HepG2 (cell line): ENCODE measurements at regions not wholly inside any gene's neighbourhood (a gene's known extent, or its start where the extent isn't known, plus 50 kb on each side); places are given as distances from the start of the nearest gene placed in this dataset.

Experiments used
- ATAC-seq: fragments of 200-7000 bp; cut with Tn5 transposase; 3 replicates; pipeline ENCODE4 v1.9.1; 2020; ENCODE audit warnings: mild to moderate bottlenecking, moderate library complexity
- BruUV-seq: library from RNA; stranded (reverse); fragments of 400-500 nt; replicated peaks from 2 replicates; lab custom pipeline; 2021; lab: Mats Ljungman, UMichigan
- CTCF ChIA-PET: fragments of 300-600 bp; formaldehyde crosslinking; extraction: SDS; loops from one replicate; lab custom pipeline; 2021; ENCODE audit warnings: low total read pairs, inconsistent platforms, low intra/inter-chr PET ratio; lab: Yijun Ruan, JAX
- POLR2A ChIA-PET: fragments of 350-600 bp; sonication (Branson Sonifier 250); formaldehyde crosslinking; loops from one replicate; lab custom pipeline; 2020; ENCODE audit warnings: antibody characterized with exemption, inconsistent platforms; lab: Yijun Ruan, JAX
- DNase-seq: peaks from one replicate; pipeline ENCODE4 v3.0.0-alpha.2; 2015; ENCODE audit warnings: low spot score
- FAIRE-seq: peaks from 3 replicates; lab custom pipeline; 2011; peaks lifted over from hg19 to GRCh38; lab: Jason Lieb, UNC
- H2AFZ ChIP-seq: one replicate; pipeline ENCODE4 v1.6.1; 2011; ENCODE audit warnings: low read length, inconsistent platforms
- H3K27ac ChIP-seq: fragments of 300-600 bp; 3 replicates; pipeline ENCODE4 v1.8.0; 2011; ENCODE audit warnings: mixed run types, mild to moderate bottlenecking, mixed read lengths, low read length, inconsistent platforms; ENCODE audit not compliant: insufficient read depth; ENCODE audit errors: extremely low read length
- H3K27me3 ChIP-seq, 2 experiments: fragments of 200-600 bp in 1 of 2; 2 replicates in 1 of 2; 3 replicates in 1 of 2; pipeline versions ENCODE4 v1.6.0 to v1.8.0; 2011; ENCODE audit warnings: low read length in 2 of 2, mild to moderate bottlenecking in 2 of 2, moderate library complexity in 2 of 2, inconsistent platforms in 1 of 2; ENCODE audit not compliant: insufficient read depth in 2 of 2, control insufficient read depth in 1 of 2
- H3K36me3 ChIP-seq, 2 experiments: fragments of 200-600 bp in 1 of 2; replicated peaks in 1 of 2; 2 replicates in 1 of 2; 3 replicates in 1 of 2; pipeline versions ENCODE4 v1.5.1 to v1.8.0; 2011; ENCODE audit warnings: low read length in 2 of 2, inconsistent platforms in 1 of 2; ENCODE audit not compliant: insufficient read depth in 2 of 2, control insufficient read depth in 1 of 2
- H3K4me1 ChIP-seq: 2 replicates; pipeline ENCODE4 v1.5.1; 2012; ENCODE audit warnings: low read length, inconsistent platforms; ENCODE audit not compliant: insufficient read depth
- H3K4me2 ChIP-seq: 2 replicates; pipeline ENCODE4 v1.6.0; 2011; ENCODE audit warnings: low read depth, low read length, inconsistent platforms
- H3K4me3 ChIP-seq, 3 experiments: fragments of 200-600 bp in 1 of 3; sonication (generic), shearing (Covaris generic) in 1 of 3; replicated peaks in 1 of 3; 2 replicates each; pipeline ENCODE4 v1.5.1; 2011 to 2016; ENCODE audit warnings: low read length in 3 of 3, inconsistent platforms in 2 of 3, low read depth in 2 of 3, mild to moderate bottlenecking in 2 of 3, control low read depth in 1 of 3, mixed read lengths in 1 of 3; ENCODE audit not compliant: insufficient read depth in 1 of 3
- H3K79me2 ChIP-seq: one replicate; pipeline ENCODE4 v1.6.1; 2011; ENCODE audit warnings: low read length, inconsistent platforms; ENCODE audit not compliant: insufficient read depth
- H3K9ac ChIP-seq: 2 replicates; pipeline ENCODE4 v1.6.0; 2011; ENCODE audit warnings: mild to moderate bottlenecking, low read depth, low read length, inconsistent platforms; ENCODE audit not compliant: insufficient read depth
- H3K9me3 ChIP-seq: 2 replicates; pipeline ENCODE4 v1.5.1; 2012; ENCODE audit warnings: mild to moderate bottlenecking, low read length
- H4K20me1 ChIP-seq: 2 replicates; pipeline ENCODE4 v1.6.0; 2011; ENCODE audit warnings: inconsistent platforms, mild to moderate bottlenecking, low read length, moderate library complexity; ENCODE audit not compliant: insufficient read depth
- DMAP1 ChIP-seq: IDR thresholded peaks from 2 replicates; pipeline ENCODE4 v1.6.1; 2016
- KDM3A ChIP-seq: IDR thresholded peaks from 2 replicates; pipeline ENCODE4 v1.6.1; 2018; ENCODE audit warnings: low read depth, missing compliant biosample characterization
- ZKSCAN5 ChIP-seq: sonication (generic); formaldehyde crosslinking; IDR thresholded peaks from 2 replicates; pipeline ENCODE4 v1.5.1; 2020; ENCODE audit warnings: mild to moderate bottlenecking, missing genetic modification reagents
- ZSCAN21 ChIP-seq: sonication (generic); formaldehyde crosslinking; IDR thresholded peaks from 2 replicates; pipeline ENCODE4 v1.8.0; 2022; ENCODE audit warnings: mild to moderate bottlenecking, missing genetic modification reagents, moderate library complexity, borderline replicate concordance
- WGBS: methylation state at CpG from one replicate; pipeline ENCODE4 v1.1.6; 2017; ENCODE audit warnings: low lambda C conversion rate; 5-methylcytosine and 5-hydroxymethylcytosine counted together
- in situ Hi-C: cut with HindIII; loops from 2 replicates; pipeline ENCODE4 v1.10.0; 2017; ENCODE audit warnings: low pct_unique_long_range_greater_than_20kb; ENCODE audit not compliant: extremely low pct_ligation_motif_present
- intact Hi-C: fragments of 100-400 bp; cut with micrococcal nuclease; formaldehyde crosslinking; loops from one replicate; pipeline ENCODE4 v1.10.0; 2022; ENCODE audit not compliant: unreplicated experiment
- TF ChIP-seq, protein P1 (sequence below): sonication (generic); formaldehyde crosslinking; IDR thresholded peaks from 2 replicates; pipeline ENCODE4 v1.8.1; 2023; ENCODE audit warnings: mild to moderate bottlenecking, missing genetic modification reagents
- TF ChIP-seq, protein P2 (sequence below): sonication (generic); formaldehyde crosslinking; IDR thresholded peaks from 2 replicates; pipeline ENCODE4 v1.5.0; 2020; ENCODE audit warnings: missing genetic modification reagents
- TF ChIP-seq, protein P3 (sequence below): sonication (generic); formaldehyde crosslinking; IDR thresholded peaks from 2 replicates; pipeline ENCODE4 v1.9.0; 2021; ENCODE audit warnings: missing genetic modification reagents, borderline replicate concordance
- TF ChIP-seq, protein P4 (sequence below): sonication (generic); formaldehyde crosslinking; IDR thresholded peaks from 2 replicates; pipeline ENCODE4 v1.9.0; 2021; ENCODE audit warnings: missing genetic modification reagents, mild to moderate bottlenecking, borderline replicate concordance

DNA sequence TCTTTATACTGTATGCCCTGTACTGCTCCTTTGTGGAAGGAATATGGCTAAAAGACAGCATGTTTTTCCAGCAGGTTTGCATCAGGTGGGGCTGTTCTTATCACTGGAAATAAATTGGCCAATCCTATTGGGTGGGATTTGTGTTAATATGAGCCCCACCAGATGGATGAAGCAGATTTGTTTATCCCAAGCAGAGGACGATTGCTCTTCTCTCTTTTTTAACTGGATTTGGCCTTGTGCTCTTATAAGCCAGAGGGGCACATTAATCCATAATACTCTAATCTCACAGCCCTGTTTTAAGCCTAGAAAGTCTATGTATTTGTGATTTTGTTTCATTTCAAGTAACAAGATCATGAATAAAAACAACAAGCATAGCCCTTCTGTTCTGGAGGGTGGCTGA lies 240.1 kb upstream of the ADARB2 start:
- no TSS peak for BruUV-seq
- FAIRE-seq, result no peak
- Histone ChIP-seq H4K20me1 (no peaks in the 10 kb centered on the region), H3K79me2 (no peaks in the 10 kb centered on the region), H3K9me3 (peaks cover 7% of the 10 kb centered on the region; the same call in 1 of the 2 replicates), H3K9ac (no peak overlapping the region), H3K36me3 (no peaks in the 10 kb centered on the region), H3K4me1 (no peaks in the 10 kb centered on the region), H3K27me3 (no peaks in the 10 kb centered on the region), H3K4me2 (no peak overlapping the region), H3K27ac (no peak overlapping the region), H2AFZ (no peak overlapping the region), H3K4me3 (no peak overlapping the region)
- ATAC-seq, result no peak
- TF ChIP-seq, protein P1, sequence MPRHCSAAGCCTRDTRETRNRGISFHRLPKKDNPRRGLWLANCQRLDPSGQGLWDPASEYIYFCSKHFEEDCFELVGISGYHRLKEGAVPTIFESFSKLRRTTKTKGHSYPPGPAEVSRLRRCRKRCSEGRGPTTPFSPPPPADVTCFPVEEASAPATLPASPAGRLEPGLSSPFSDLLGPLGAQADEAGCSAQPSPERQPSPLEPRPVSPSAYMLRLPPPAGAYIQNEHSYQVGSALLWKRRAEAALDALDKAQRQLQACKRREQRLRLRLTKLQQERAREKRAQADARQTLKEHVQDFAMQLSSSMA (CRISPR knock-in tag), result no peak
- no peak for TF ChIP-seq ZSCAN21 (CRISPR knock-in tag)
- TF ChIP-seq ZKSCAN5 (CRISPR knock-in tag), result no peak
- TF ChIP-seq, protein P2, sequence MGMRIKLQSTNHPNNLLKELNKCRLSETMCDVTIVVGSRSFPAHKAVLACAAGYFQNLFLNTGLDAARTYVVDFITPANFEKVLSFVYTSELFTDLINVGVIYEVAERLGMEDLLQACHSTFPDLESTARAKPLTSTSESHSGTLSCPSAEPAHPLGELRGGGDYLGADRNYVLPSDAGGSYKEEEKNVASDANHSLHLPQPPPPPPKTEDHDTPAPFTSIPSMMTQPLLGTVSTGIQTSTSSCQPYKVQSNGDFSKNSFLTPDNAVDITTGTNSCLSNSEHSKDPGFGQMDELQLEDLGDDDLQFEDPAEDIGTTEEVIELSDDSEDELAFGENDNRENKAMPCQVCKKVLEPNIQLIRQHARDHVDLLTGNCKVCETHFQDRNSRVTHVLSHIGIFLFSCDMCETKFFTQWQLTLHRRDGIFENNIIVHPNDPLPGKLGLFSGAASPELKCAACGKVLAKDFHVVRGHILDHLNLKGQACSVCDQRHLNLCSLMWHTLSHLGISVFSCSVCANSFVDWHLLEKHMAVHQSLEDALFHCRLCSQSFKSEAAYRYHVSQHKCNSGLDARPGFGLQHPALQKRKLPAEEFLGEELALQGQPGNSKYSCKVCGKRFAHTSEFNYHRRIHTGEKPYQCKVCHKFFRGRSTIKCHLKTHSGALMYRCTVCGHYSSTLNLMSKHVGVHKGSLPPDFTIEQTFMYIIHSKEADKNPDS (CRISPR knock-in tag), result no peak
- no peak for TF ChIP-seq DMAP1
- TF ChIP-seq KDM3A, result no peak
- TF ChIP-seq, protein P3, sequence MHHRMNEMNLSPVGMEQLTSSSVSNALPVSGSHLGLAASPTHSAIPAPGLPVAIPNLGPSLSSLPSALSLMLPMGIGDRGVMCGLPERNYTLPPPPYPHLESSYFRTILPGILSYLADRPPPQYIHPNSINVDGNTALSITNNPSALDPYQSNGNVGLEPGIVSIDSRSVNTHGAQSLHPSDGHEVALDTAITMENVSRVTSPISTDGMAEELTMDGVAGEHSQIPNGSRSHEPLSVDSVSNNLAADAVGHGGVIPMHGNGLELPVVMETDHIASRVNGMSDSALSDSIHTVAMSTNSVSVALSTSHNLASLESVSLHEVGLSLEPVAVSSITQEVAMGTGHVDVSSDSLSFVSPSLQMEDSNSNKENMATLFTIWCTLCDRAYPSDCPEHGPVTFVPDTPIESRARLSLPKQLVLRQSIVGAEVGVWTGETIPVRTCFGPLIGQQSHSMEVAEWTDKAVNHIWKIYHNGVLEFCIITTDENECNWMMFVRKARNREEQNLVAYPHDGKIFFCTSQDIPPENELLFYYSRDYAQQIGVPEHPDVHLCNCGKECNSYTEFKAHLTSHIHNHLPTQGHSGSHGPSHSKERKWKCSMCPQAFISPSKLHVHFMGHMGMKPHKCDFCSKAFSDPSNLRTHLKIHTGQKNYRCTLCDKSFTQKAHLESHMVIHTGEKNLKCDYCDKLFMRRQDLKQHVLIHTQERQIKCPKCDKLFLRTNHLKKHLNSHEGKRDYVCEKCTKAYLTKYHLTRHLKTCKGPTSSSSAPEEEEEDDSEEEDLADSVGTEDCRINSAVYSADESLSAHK (CRISPR knock-in tag), result no peak
- TF ChIP-seq, protein P4, sequence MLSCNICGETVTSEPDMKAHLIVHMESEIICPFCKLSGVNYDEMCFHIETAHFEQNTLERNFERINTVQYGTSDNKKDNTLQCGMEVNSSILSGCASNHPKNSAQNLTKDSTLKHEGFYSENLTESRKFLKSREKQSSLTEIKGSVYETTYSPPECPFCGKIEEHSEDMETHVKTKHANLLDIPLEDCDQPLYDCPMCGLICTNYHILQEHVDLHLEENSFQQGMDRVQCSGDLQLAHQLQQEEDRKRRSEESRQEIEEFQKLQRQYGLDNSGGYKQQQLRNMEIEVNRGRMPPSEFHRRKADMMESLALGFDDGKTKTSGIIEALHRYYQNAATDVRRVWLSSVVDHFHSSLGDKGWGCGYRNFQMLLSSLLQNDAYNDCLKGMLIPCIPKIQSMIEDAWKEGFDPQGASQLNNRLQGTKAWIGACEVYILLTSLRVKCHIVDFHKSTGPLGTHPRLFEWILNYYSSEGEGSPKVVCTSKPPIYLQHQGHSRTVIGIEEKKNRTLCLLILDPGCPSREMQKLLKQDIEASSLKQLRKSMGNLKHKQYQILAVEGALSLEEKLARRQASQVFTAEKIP (CRISPR knock-in tag), result no peak
- WGBS, result 0% methylated on average over 1 of the region's 1 CpG
- POLR2A ChIA-PET, result no interaction called here
- no peak for DNase-seq
- in situ Hi-C loops, result no loop called here
- CTCF ChIA-PET, result no interaction called here
- intact Hi-C loops, result no loop called here
